GM18867 (cell line): ENCODE measurements at regions not wholly inside any gene's neighbourhood (a gene's known extent, or its start where the extent isn't known, plus 50 kb on each side); places are given as distances from the start of the nearest gene placed in this dataset.

ENCODE experiments used
- ATAC-seq: cut with Tn5 transposase; IDR thresholded peaks from one replicate; pipeline ENCODE4 v1.9.1; 2021; ENCODE audit warnings: mild to moderate bottlenecking, moderate library complexity; ENCODE audit not compliant: unreplicated experiment

- ATAC-seq: peak; percentile 68
Observed at GRCh38 chr6:30396833-30397479, 52.0 kb downstream of the RPP21 start.

- ATAC-seq: no peak
Observed at GRCh38 chr6:30397697-30398096, 52.7 kb downstream of the RPP21 start.

- no peak for ATAC-seq
Observed at GRCh38 chr6:30399390-30400058, 54.6 kb downstream of the RPP21 start.

GRCh38 chr6:30405934-30406333 lies 61.0 kb downstream of the RPP21 start:
- no peak for ATAC-seq

GRCh38 chr6:30409184-30409583 lies 64.2 kb downstream of the RPP21 start:
- no peak for ATAC-seq

DNA sequence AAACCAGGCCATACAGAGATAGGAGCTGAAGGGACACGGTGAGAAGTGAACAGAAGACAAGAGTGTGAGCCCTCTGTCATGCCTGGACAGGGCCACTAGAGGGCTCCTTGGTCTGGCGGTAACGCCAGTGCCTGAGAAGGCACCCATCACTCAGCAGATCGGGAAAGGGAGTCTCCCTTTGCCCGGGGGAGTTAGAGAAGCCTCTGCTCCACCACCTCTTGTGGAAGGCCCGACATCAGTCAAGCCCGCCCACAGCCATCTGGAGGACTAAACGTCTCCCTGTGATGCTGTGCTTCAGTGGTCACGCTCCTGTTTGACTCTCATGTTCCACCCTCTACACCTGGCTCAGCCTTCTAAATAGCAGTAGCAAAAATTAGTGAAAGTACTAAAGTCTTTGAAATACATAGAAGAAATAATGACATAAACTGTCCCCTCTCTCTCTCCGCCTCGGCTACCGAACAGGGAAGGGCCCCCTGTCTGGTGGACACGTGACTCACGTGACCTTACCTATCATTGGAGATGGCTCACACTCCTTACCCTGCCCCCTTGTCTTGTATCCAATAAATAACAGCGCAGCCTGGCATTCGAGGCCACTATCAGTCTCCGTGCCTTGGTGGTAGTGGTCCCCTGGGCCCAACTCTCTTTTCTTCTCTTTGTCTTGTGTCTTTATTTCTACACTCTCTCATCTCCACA lies 66.7 kb downstream of the RPP21 start:
- no peak for ATAC-seq

GRCh38 chr6:30418448-30418847 lies 70.9 kb upstream of the HLA-E start:
- ATAC-seq: no peak

GRCh38 chr6:30424549-30424948 lies 64.8 kb upstream of the HLA-E start:
- no peak for ATAC-seq
